SK-N-SH (cell line): ENCODE measurements at regions not wholly inside any gene's neighbourhood (a gene's known extent, or its start where the extent isn't known, plus 50 kb on each side); places are given as distances from the start of the nearest gene placed in this dataset.
"Not testable (repeated sequence)": the region's sequence is repeated elsewhere in the genome, so short reads cannot be mapped to it uniquely, and the experiment has no call there.

Source experiments
- CTCF ChIA-PET: fragments of 300-600, 350-600 bp; formaldehyde crosslinking; extraction: SDS; loops from one replicate; lab custom pipeline; 2021; lab: Yijun Ruan, JAX
- POLR2A ChIA-PET: fragments of 350-600 bp; sonication (Branson Sonifier 250); formaldehyde crosslinking; extraction: SDS; loops from one replicate; lab custom pipeline; 2020; ENCODE audit warnings: antibody characterized with exemption, inconsistent platforms; lab: Yijun Ruan, JAX
- DNase-seq: peaks from one replicate; pipeline ENCODE4 v3.0.0; 2012
- H2AFZ ChIP-seq: fragments of 200-600 bp; sonication (generic); 2 replicates; pipeline ENCODE4 v1.8.1; 2016; ENCODE audit warnings: antibody characterized with exemption, mild to moderate bottlenecking, low read depth
- H3F3A ChIP-seq: fragments of 200-600 bp; sonication (generic); replicated peaks from 2 replicates; pipeline ENCODE3; 2016; ENCODE audit warnings: antibody characterized with exemption, mild to moderate bottlenecking; ENCODE audit not compliant: insufficient read depth
- H3K27ac ChIP-seq, 2 experiments: fragments of 200-500 bp in 1 of 2; fragments of 200-600 bp in 1 of 2; sonication (Bioruptor generic) in 1 of 2; sonication (generic), shearing (Covaris generic) in 1 of 2; 2 replicates each; pipeline versions ENCODE4 v1.5.1 to v1.6.1; 2014 to 2016; ENCODE audit warnings: low read depth in 2 of 2, inconsistent platforms in 1 of 2, low read length in 1 of 2, mild to moderate bottlenecking in 1 of 2, mixed read lengths in 1 of 2
- H3K27me3 ChIP-seq: fragments of 200-600 bp; sonication (generic), shearing (Covaris generic); 2 replicates; pipeline ENCODE4 v1.6.1; 2016; ENCODE audit warnings: mixed run types; ENCODE audit not compliant: insufficient read depth
- H3K36me3 ChIP-seq, 2 experiments: fragments of 200-500 bp in 1 of 2; fragments of 200-600 bp in 1 of 2; sonication (Bioruptor generic) in 1 of 2; sonication (generic) in 1 of 2; replicated peaks in 1 of 2; 2 replicates each; pipeline versions ENCODE3 to v1.5.1; 2014 to 2016; ENCODE audit warnings: low read length in 1 of 2, mild to moderate bottlenecking in 1 of 2; ENCODE audit not compliant: insufficient read depth in 2 of 2, control insufficient read depth in 1 of 2
- H3K4me1 ChIP-seq, 2 experiments: fragments of 200-500 bp in 1 of 2; fragments of 200-600 bp in 1 of 2; sonication (Bioruptor generic) in 1 of 2; sonication (generic), shearing (Covaris generic) in 1 of 2; 2 replicates each; pipeline versions ENCODE4 v1.5.1 to v1.6.1; 2014 to 2016; ENCODE audit warnings: low read depth in 1 of 2, low read length in 1 of 2, mixed run types in 1 of 2; ENCODE audit not compliant: insufficient read depth in 2 of 2, control insufficient read depth in 1 of 2
- H3K4me2 ChIP-seq: fragments of 200-600 bp; sonication (generic), shearing (Covaris generic); 2 replicates; pipeline ENCODE4 v1.6.1; 2017; ENCODE audit warnings: mixed run types
- H3K4me3 ChIP-seq, 2 experiments: fragments of 200-500 bp in 1 of 2; fragments of 200-600 bp in 1 of 2; sonication (Bioruptor generic) in 1 of 2; sonication (generic), shearing (Covaris generic) in 1 of 2; 2 replicates each; pipeline versions ENCODE4 v1.5.1 to v1.8.1; 2014 to 2016; ENCODE audit warnings: low read depth in 2 of 2, inconsistent platforms in 1 of 2, low read length in 1 of 2, mild to moderate bottlenecking in 1 of 2, mixed read lengths in 1 of 2, moderate library complexity in 1 of 2
- H3K79me2 ChIP-seq: fragments of 200-600 bp; sonication (generic); 2 replicates; pipeline ENCODE4 v1.8.1; 2017; ENCODE audit warnings: mild to moderate bottlenecking; ENCODE audit not compliant: insufficient read depth
- H3K9ac ChIP-seq: fragments of 200-600 bp; sonication (generic); 2 replicates; pipeline ENCODE4 v1.6.1; 2017; ENCODE audit warnings: mixed run types
- H3K9me2 ChIP-seq: fragments of 200-600 bp; sonication (generic); 2 replicates; pipeline ENCODE4 v1.6.1; 2017; ENCODE audit warnings: mixed run types
- H3K9me3 ChIP-seq: fragments of 200-600 bp; sonication (generic); 2 replicates; pipeline ENCODE4 v1.6.1; 2017; ENCODE audit warnings: mixed run types, mild to moderate bottlenecking, moderate library complexity
- H4K20me1 ChIP-seq: fragments of 200-600 bp; sonication (generic); 2 replicates; pipeline ENCODE4 v1.6.1; 2017; ENCODE audit warnings: mild to moderate bottlenecking, mixed run types; ENCODE audit not compliant: insufficient read depth
- CHD2 ChIP-seq: fragments of 150-350 bp; IDR thresholded peaks from 2 replicates; pipeline ENCODE4 v1.6.1; 2018; ENCODE audit warnings: low read length; ENCODE audit not compliant: partially characterized antibody
- ELF1 ChIP-seq: IDR thresholded peaks from 2 replicates; pipeline ENCODE4 v1.4.0; 2012
- FOXJ3 ChIP-seq: sonication (generic); formaldehyde crosslinking; IDR thresholded peaks from 2 replicates; pipeline ENCODE4 v1.5.1; 2020; ENCODE audit warnings: mild to moderate bottlenecking, missing genetic modification reagents
- MAX ChIP-seq: IDR thresholded peaks from 2 replicates; pipeline ENCODE4 v1.4.0; 2012; ENCODE audit warnings: low read depth
- MXI1 ChIP-seq: IDR thresholded peaks from 2 replicates; pipeline ENCODE4 v1.6.1; 2012; ENCODE audit warnings: mild to moderate bottlenecking, low read depth, low read length, improper control_type of control experiment
- POLR2AphosphoS5 ChIP-seq: IDR thresholded peaks from 2 replicates; pipeline ENCODE4 v1.6.1; 2012; ENCODE audit warnings: low read depth, low read length
- RAD21 ChIP-seq: IDR thresholded peaks from 2 replicates; pipeline ENCODE4 v1.6.1; 2012; ENCODE audit warnings: mild to moderate bottlenecking, low read length
- RCOR1 ChIP-seq: fragments of 150-350 bp; IDR thresholded peaks from 2 replicates; pipeline ENCODE4 v1.6.1; 2017; ENCODE audit warnings: antibody characterized with exemption, low read length
- SMC3 ChIP-seq: IDR thresholded peaks from 2 replicates; pipeline ENCODE4 v1.6.1; 2012; ENCODE audit warnings: low read depth, low read length, improper control_type of control experiment
- TAF1 ChIP-seq: IDR thresholded peaks from 2 replicates; pipeline ENCODE4 v1.6.1; 2012; ENCODE audit warnings: low read depth, mild to moderate bottlenecking, low read length, moderate library complexity, borderline replicate concordance
- TCF12 ChIP-seq: IDR thresholded peaks from 2 replicates; pipeline ENCODE4 v1.4.0; 2012
- ZBTB33 ChIP-seq: IDR thresholded peaks from 2 replicates; pipeline ENCODE4 v1.4.0; 2012; ENCODE audit warnings: low read depth, borderline replicate concordance
- WGBS: methylation state at CpG from one replicate; pipeline ENCODE4 v1.1.6; 2017; ENCODE audit warnings: low lambda C conversion rate; 5-methylcytosine and 5-hydroxymethylcytosine counted together

DNA sequence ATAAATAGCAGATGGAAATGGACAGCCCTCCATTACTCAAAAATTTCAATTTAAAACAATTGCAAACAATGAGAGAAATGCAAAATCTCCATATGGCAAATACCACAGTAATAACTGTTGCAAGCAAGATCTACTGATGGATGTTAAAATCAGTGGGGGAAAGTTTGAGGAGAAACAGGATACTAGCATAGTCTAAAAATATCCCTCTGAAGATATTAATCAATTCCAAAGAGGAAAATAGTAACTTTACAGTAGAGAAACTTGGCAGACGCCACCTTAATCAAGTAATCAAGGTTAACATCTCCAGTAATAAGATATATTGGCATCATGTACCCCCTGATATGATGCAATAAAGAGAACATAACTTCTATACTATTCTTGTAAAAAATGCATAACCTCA is 344.8 kb downstream of the ZNF674 start (continued):
- TF ChIP-seq ZBTB33 (no peak), TCF12 (peak; percentile 81)

DNA sequence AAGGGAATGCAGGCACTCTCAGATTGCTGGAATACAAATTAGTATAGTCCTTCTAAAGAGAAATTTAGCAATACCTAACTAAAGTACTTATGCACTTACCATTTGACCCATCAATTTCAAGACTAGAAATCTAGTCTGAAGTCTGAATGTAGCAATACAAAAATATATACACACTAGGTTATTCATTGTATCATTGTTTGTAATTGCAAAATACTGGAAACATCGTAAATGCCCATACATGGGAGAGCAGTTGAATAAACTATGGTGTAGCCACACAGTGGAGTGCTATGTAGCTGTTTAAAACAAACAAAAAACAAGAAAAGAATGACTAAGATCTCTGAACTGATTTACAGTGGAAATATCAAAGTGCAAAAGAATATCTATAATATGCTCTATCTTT is 346.4 kb downstream of the ZNF674 start:
- Histone ChIP-seq H2AFZ (no peak overlapping the region), H3K9me3 (no peaks in the 10 kb centered on the region), H4K20me1 (no peaks in the 10 kb centered on the region), H3F3A (peaks cover 14% of the 10 kb centered on the region), H3K4me1 (no peaks in the 10 kb centered on the region), H3K9me2 (no peaks in the 10 kb centered on the region), H3K27me3 (no peaks in the 10 kb centered on the region; the same call in 1 of the 2 replicates), H3K4me2 (no peak overlapping the region), H3K9ac (no peak overlapping the region), H3K79me2 (no peaks in the 10 kb centered on the region), H3K4me3 (peak overlapping the region in 1 of 2 experiments; percentile 32; a peak in 1 of 4 replicates), H3K36me3 (no peaks in the 10 kb centered on the region), H3K27ac (peak overlapping the region; percentile 15 to 80; a peak in 2 of 4 replicates)
- WGBS: 5% methylated on average over 1 of the region's 1 CpG
- no peak for DNase-seq
- POLR2A ChIA-PET: no interaction called here
- CTCF ChIA-PET: no interaction called here
- TF ChIP-seq POLR2AphosphoS5: no peak
- no peak for TF ChIP-seq CHD2
- TF ChIP-seq MAX: no peak

DNA sequence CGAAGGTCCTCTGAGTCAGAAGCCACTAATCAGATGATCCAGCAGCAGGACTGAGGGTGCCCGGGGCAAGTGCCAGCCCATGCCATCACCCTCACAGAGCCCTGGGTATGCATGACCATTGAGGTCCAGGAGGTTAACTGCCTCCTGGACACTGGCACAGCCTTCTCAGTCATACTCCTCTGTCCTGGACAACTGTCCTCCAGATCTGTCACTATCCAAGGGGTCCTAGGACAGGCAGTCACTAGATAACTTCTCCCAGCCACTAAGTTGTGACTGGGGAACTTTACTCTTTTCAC is 358.5 kb downstream of the ZNF674 start:
- H3K27ac ChIP-seq, CTCF ChIA-PET, H4K20me1 ChIP-seq, H3K4me2 ChIP-seq, H3F3A ChIP-seq, POLR2A ChIA-PET, H3K9me2 ChIP-seq, H2AFZ ChIP-seq, H3K4me3 ChIP-seq, H3K4me1 ChIP-seq, H3K9ac ChIP-seq, H3K27me3 ChIP-seq, DNase-seq, H3K9me3 ChIP-seq, H3K79me2 ChIP-seq, H3K36me3 ChIP-seq: not testable (repeated sequence)
- 0% methylated on average over 2 of the region's 2 CpGs for WGBS

DNA sequence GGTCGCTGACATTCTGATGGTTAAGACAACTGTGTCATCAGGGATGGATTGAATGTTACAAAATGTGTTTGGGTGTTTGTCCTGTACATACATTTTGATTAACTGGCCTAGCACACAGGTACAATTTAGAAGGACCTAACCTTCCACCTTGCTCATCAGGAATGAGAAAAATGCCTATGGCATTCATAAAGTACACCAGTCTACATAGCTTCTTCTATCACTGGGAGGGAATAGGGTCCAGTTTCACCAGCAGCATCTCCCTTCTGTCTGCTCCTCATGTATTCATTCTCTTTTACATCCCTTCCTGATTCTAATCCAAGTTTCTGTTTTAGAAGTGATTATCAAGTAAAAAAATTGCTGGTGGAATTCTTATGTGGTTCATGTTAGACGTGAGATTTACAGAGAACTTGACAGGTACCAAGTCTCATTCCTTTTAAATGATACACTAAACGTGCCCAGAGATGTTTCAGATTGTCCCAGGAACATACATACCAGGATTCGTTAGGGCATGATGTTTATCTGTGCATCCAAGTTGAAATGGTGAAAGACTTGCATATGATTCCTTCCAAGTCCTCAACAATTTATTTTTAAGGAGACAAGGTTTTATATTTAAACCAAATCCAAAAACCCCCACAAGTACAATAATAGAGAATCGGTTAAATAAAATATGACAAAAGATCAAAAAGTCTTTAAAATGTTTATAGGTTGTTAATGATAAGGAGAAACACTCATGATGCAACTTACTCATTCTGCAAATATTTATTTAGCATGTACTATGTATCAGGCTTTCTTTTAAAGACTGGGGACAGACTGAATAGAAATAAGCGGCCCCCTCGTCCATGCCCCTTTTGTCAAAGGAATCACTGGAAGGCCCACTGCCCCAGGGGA is 359.1 kb downstream of the ZNF674 start:
- WGBS: 10% methylated on average over 7 of the region's 7 CpGs
- H3K9me2 ChIP-seq: no peaks in the 10 kb centered on the region
- H3K27ac ChIP-seq: peak overlapping the region in 1 of 2 experiments; percentile 16; a peak in 1 of 4 replicates
- H3K4me3 ChIP-seq: no peak overlapping the region
- ChIA-PET POLR2A (no interaction called here), CTCF (no interaction called here)
- H3K9me3 ChIP-seq: no peaks in the 10 kb centered on the region
- no peak overlapping the region for H2AFZ ChIP-seq
- H3K4me1 ChIP-seq: no peaks in the 10 kb centered on the region; a peak in 1 of 4 replicates
- no peaks in the 10 kb centered on the region for H4K20me1 ChIP-seq
- H3K36me3 ChIP-seq: no peaks in the 10 kb centered on the region
- TF ChIP-seq TAF1: no peak
- no peak for TF ChIP-seq RCOR1
- TF ChIP-seq ELF1: no peak
- no peak for TF ChIP-seq RAD21
- no peak for TF ChIP-seq FOXJ3
- TF ChIP-seq SMC3: no peak
- no peak for TF ChIP-seq MXI1
- DNase-seq: no peak
- H3F3A ChIP-seq: no peaks in the 10 kb centered on the region
- H3K27me3 ChIP-seq: no peaks in the 10 kb centered on the region; the same call in 1 of the 2 replicates
- H3K79me2 ChIP-seq: no peaks in the 10 kb centered on the region
- no peak overlapping the region for H3K4me2 ChIP-seq
- H3K9ac ChIP-seq: no peak overlapping the region
